ENCODE measurements at regions not wholly inside any gene's neighbourhood (a gene's known extent, or its start where the extent isn't known, plus 50 kb on each side); places are given as distances from the start of the nearest gene placed in this dataset.

DNA sequence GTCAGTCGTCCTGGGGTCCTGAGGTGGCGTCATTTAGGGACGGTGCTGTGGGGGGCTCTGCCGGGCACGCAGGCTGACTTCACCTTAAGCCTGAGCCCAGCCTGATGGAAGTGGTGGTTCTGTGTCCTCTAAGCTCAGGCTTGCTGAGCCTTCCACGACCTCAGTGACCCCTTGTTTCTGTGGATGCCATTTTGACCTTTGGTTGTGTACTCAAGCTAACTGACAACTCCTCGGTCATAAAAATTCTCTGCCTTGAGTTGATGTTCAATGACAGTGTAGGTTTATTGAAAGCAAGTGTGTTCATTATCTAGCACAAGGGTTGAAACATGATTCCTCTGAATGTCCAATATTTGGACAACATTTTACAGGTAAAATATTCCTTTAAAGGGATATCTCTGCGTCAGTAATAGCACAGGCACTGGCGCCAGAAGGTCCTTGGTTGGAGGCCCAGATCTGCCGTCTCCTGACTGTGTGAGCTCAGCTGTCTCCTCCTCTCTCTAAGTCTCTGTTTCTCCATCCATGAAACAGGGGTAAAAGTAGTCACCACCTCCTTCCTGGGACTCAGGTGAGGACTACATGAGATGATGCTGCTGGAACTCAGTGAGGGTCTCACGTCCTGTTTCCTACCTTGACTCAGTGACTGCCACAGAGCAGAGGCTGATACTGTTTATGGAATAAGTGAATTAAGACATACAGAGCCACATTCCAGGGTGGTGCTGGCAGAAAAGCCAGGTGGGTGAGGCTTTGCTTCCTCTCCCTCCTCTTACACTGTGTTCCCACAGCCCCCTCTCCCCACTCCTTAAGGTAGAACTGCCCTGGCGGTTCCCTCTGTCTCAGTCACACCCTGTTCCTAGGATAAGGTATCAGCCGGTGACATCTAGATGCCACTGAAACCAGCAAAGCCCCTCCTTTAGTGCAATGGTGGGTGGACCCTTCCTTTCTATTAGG lies 75.7 kb downstream of the IRF8 start:
- TF ChIP-seq POLR2A (IDR thresholded peaks at IDR 0.05) (no peak), CTCF (IDR thresholded peaks at IDR 0.05) (no peak)
